IPS-18a (cell line): ENCODE measurements at regions not wholly inside any gene's neighbourhood (a gene's known extent, or its start where the extent isn't known, plus 50 kb on each side); places are given as distances from the start of the nearest gene placed in this dataset.

Experiments
- H3K27ac ChIP-seq: one replicate; pipeline ENCODE4 v1.5.1; 2013; ENCODE audit warnings: low read length
- H3K27me3 ChIP-seq: one replicate; pipeline ENCODE4 v1.6.1; 2013; ENCODE audit warnings: mild to moderate bottlenecking, low read length; ENCODE audit not compliant: control insufficient read depth, insufficient read depth
- H3K36me3 ChIP-seq: one replicate; pipeline ENCODE4 v1.6.1; 2013; ENCODE audit warnings: low read depth, low read length; ENCODE audit not compliant: control insufficient read depth
- H3K4me1 ChIP-seq: one replicate; pipeline ENCODE4 v1.6.1; 2013; ENCODE audit warnings: low read depth, low read length; ENCODE audit not compliant: control insufficient read depth
- H3K4me3 ChIP-seq: one replicate; pipeline ENCODE4 v1.5.1; 2013; ENCODE audit warnings: low read length
- H3K9ac ChIP-seq: one replicate; pipeline ENCODE4 v1.6.1; 2013; ENCODE audit warnings: mild to moderate bottlenecking, low read length, moderate library complexity
- H3K9me3 ChIP-seq: one replicate; pipeline ENCODE4 v1.6.1; 2013; ENCODE audit warnings: low read depth, low read length; ENCODE audit not compliant: control insufficient read depth

- Histone ChIP-seq H3K27me3 (no peaks in the 10 kb centered on the region), H3K36me3 (no peaks in the 10 kb centered on the region), H3K27ac (no peak overlapping the region), H3K4me1 (no peaks in the 10 kb centered on the region), H3K4me3 (no peak overlapping the region), H3K9me3 (no peaks in the 10 kb centered on the region), H3K9ac (no peak overlapping the region)
Measured at GRCh38 chr9:2341956-2342355, 279.6 kb upstream of the VLDLR start.

- Histone ChIP-seq H3K36me3 (no peaks in the 10 kb centered on the region), H3K27me3 (no peaks in the 10 kb centered on the region), H3K9me3 (no peaks in the 10 kb centered on the region), H3K4me1 (no peaks in the 10 kb centered on the region), H3K9ac (no peak overlapping the region), H3K27ac (no peak overlapping the region), H3K4me3 (no peak overlapping the region)
Measured at GRCh38 chr9:2343756-2344155, 277.8 kb upstream of the VLDLR start.

- H3K4me1 ChIP-seq, result no peaks in the 10 kb centered on the region
- no peaks in the 10 kb centered on the region for H3K36me3 ChIP-seq
- no peak overlapping the region for H3K4me3 ChIP-seq
- no peak overlapping the region for H3K9ac ChIP-seq
- no peaks in the 10 kb centered on the region for H3K27me3 ChIP-seq
- no peaks in the 10 kb centered on the region for H3K9me3 ChIP-seq
- no peak overlapping the region for H3K27ac ChIP-seq
Measured at GRCh38 chr9:2344436-2344835, 277.2 kb upstream of the VLDLR start.

GRCh38 chr9:2345013-2345412, 276.6 kb upstream of the VLDLR start:
- no peaks in the 10 kb centered on the region for H3K9me3 ChIP-seq
- H3K36me3 ChIP-seq, result no peaks in the 10 kb centered on the region
- H3K27me3 ChIP-seq, result no peaks in the 10 kb centered on the region
- no peaks in the 10 kb centered on the region for H3K4me1 ChIP-seq
- no peak overlapping the region for H3K27ac ChIP-seq
- no peak overlapping the region for H3K4me3 ChIP-seq
- H3K9ac ChIP-seq, result no peak overlapping the region

- no peak overlapping the region for H3K4me3 ChIP-seq
- no peaks in the 10 kb centered on the region for H3K36me3 ChIP-seq
- no peak overlapping the region for H3K27ac ChIP-seq
- no peaks in the 10 kb centered on the region for H3K27me3 ChIP-seq
- H3K4me1 ChIP-seq, result no peaks in the 10 kb centered on the region
- H3K9ac ChIP-seq, result no peak overlapping the region
- no peaks in the 10 kb centered on the region for H3K9me3 ChIP-seq
Measured at GRCh38 chr9:2346277-2346913, 275.2 kb upstream of the VLDLR start.

GRCh38 chr9:2351324-2351723, 270.3 kb upstream of the VLDLR start:
- no peak overlapping the region for H3K9ac ChIP-seq
- H3K27ac ChIP-seq, result no peak overlapping the region
- H3K4me1 ChIP-seq, result no peaks in the 10 kb centered on the region
- H3K4me3 ChIP-seq, result no peak overlapping the region
- no peaks in the 10 kb centered on the region for H3K9me3 ChIP-seq
- no peaks in the 10 kb centered on the region for H3K36me3 ChIP-seq
- no peaks in the 10 kb centered on the region for H3K27me3 ChIP-seq

- H3K4me1 ChIP-seq, result peaks cover 1% of the 10 kb centered on the region
- no peak overlapping the region for H3K27ac ChIP-seq
- no peaks in the 10 kb centered on the region for H3K9me3 ChIP-seq
- H3K4me3 ChIP-seq, result no peak overlapping the region
- H3K27me3 ChIP-seq, result no peaks in the 10 kb centered on the region
- no peaks in the 10 kb centered on the region for H3K36me3 ChIP-seq
- H3K9ac ChIP-seq, result no peak overlapping the region
Measured at GRCh38 chr9:2354216-2354615, 267.4 kb upstream of the VLDLR start.

- H3K9me3 ChIP-seq, result no peaks in the 10 kb centered on the region
- no peaks in the 10 kb centered on the region for H3K36me3 ChIP-seq
- H3K4me3 ChIP-seq, result no peak overlapping the region
- no peaks in the 10 kb centered on the region for H3K27me3 ChIP-seq
- H3K27ac ChIP-seq, result no peak overlapping the region
- no peak overlapping the region for H3K9ac ChIP-seq
- peaks cover 9% of the 10 kb centered on the region for H3K4me1 ChIP-seq
Measured at GRCh38 chr9:2354856-2355696, 266.5 kb upstream of the VLDLR start.

- H3K4me1 ChIP-seq, result peaks cover 14% of the 10 kb centered on the region
- no peaks in the 10 kb centered on the region for H3K36me3 ChIP-seq
- no peak overlapping the region for H3K4me3 ChIP-seq
- H3K9ac ChIP-seq, result no peak overlapping the region
- no peaks in the 10 kb centered on the region for H3K9me3 ChIP-seq
- H3K27ac ChIP-seq, result no peak overlapping the region
- H3K27me3 ChIP-seq, result no peaks in the 10 kb centered on the region
Measured at GRCh38 chr9:2355697-2355983, 265.9 kb upstream of the VLDLR start.

GRCh38 chr9:2356041-2356790, 265.4 kb upstream of the VLDLR start:
- Histone ChIP-seq H3K27me3 (no peaks in the 10 kb centered on the region), H3K4me1 (peaks cover 14% of the 10 kb centered on the region), H3K4me3 (no peak overlapping the region), H3K27ac (no peak overlapping the region), H3K36me3 (no peaks in the 10 kb centered on the region), H3K9me3 (no peaks in the 10 kb centered on the region), H3K9ac (no peak overlapping the region)

GRCh38 chr9:2359891-2360471, 261.6 kb upstream of the VLDLR start:
- Histone ChIP-seq H3K27me3 (no peaks in the 10 kb centered on the region), H3K27ac (no peak overlapping the region), H3K9me3 (no peaks in the 10 kb centered on the region), H3K4me3 (no peak overlapping the region), H3K36me3 (no peaks in the 10 kb centered on the region), H3K9ac (no peak overlapping the region), H3K4me1 (peaks cover 27% of the 10 kb centered on the region)
